ENCODE measurements at regions not wholly inside any gene's neighbourhood (a gene's known extent, or its start where the extent isn't known, plus 50 kb on each side); places are given as distances from the start of the nearest gene placed in this dataset.
A peak's percentile ranks its signal among the peaks of the same experiment; 100 is the strongest.

DNA sequence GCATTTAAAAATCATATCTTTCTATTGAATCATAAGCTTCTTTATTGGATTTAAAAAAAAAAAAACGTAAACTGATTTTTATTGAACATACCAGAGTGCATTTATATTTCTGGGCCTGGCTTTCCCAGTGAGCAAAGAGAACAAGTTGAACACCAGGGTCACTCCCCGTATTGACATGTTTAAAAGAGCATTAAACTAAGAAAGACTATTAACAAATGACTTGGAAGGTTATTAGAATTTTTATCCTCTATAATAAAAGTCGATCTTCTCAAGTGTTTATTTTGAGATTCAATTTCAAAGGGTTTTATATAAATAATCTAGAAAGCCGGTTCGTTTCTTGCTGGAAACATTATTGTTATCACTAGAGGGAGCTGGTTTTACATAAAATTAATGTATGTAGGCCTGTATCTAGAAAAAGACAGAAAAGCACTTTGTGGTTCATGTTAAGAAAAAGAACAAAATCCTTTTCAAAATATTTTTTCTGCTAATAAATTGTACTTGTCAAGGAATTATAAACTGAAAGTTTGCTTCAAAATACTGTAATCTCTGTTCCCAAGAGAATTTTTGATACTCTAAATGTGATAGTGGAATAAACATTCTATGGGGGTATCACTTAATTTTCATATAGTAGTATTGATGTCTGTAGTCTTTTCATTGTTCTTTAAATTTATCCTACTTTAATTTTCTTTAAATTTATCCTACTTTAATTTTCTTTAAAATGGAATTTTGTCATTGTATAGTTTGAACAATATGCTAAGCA, 321.8 kb upstream of the MME start:
- DNase-seq = peak; percentile 51

DNA sequence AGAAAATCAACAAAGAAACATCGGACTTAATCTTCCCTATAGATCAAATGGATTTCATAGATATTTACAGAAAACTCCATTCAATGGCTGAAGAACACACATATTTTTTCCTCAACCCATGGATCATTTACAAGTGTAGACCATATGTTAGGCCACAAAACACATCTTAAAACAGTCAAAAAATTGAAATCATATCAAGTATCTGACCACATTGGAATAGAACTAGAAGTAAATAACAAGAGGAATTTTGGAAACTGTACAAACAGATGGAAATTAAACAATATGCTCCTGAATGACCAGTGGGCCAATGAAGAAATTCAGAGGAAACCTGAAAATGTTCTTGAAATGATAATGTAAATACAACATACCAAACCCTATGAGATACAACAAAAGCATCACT, 323.1 kb upstream of the GPR149 start:
- DNase-seq = no peak

DNA sequence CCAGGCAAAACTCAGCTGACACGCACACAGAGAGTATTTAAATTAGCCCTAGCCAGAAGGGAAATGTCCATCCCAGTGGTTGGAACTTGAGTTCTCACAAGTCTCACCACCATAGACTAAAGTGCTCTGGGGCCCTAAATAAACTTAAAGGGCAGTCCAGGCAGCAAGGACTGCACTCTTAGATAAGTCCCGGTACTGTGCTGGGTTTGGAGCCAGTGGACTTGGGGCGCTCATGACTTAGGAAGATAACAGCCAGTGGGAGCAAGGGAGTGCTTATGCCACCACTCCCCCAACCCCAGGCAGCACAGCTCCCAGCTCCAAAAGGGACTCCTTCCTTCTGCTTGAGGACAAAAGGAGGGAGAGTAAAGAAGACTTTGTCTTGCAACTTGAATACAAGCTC, 319.5 kb upstream of the GPR149 start:
- no peak for DNase-seq

DNA sequence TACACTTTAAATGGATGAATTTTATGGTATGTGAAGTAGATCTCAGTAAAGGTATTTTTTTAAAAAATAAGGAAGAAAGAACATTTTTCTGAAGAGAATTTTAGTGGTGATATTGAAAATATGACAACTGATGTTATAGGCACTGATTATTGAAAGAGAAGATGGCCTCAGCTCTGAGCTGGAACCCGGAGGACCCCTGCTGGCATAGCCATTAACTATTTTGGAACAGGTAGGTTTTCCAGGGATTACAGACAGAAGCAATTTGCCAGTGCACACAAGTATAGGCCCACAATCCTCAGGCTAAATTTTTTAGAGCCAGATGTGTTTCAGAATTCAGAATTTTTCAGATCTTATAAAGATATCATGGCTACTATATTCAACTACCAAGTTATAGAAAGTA, 315.9 kb upstream of the GPR149 start:
- no peak for DNase-seq

DNA sequence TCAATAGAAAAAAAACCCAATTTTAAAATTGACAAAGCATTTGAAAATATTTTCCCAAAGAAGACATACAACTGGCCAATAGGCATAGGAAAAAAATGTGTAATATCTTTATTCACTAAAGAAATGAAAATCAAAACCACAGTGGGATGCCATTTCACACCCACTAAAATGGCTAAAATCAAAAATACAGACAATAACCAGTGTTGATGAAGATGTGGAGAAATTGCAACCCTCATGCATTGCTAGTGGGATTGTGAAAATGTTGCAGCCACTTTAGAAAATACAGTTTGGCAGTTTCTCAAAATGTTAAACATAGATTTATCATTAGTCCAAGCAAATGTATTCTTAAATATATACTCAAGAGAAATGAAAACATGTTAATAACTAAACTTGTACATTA, 315.1 kb upstream of the GPR149 start:
- DNase-seq = no peak

DNA sequence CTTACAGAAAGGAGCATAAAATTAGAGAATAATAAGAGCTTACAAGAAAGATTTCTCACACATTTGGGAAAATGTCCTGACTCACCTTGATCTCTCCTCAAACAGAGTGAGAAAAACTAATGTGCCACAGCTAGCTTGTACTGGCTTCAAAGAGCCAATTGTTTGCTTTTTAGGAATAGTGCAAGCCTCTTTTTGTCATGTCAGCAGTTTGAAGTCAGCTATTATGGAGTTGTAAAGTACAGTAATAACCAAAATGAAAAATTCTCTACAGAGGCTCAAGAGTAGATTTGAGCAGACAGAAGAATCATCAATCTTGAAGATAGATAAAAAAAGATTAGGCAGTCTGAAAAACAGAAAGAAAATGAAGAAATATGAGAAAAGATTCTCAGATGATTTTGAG, 313.4 kb upstream of the GPR149 start:
- DNase-seq = no peak

DNA sequence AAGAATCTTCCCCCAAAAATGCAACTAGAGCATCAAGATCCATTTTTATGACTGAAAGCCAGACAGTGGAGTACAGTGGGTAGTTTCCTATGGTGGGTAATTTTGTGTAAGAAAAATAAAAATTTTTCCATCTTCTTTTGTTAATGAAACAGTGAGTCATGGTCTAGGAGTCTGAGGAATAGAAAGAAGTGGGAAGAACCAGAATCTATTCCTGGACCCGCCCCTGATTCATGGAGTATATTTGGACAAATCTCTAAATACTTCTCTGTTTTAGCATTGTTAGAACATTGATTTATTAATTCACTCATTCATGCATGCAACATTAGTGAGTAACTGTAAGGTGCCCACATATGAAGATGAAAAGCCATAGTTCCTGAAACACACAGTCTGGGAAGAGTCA, 304.5 kb upstream of the GPR149 start:
- DNase-seq = no peak

DNA sequence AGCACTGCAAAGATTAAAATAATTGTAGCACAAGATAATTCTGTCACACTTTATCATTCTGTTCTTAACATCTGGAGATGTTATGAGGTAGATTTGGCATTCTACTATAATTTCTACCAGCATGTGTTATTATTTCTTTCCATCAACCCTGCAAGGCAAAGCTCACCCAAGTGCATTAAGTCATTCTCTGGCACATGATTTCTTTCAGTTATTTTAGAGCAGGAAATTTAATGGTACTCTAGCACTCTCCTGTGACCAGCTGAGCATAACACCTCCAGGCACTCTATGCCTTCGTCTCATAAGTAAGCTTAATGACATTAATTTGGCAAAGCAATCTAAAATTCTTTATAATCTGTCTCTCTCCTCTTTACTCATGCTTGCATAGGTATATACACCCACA, 300.2 kb upstream of the GPR149 start:
- peak; percentile 4 for DNase-seq

DNA sequence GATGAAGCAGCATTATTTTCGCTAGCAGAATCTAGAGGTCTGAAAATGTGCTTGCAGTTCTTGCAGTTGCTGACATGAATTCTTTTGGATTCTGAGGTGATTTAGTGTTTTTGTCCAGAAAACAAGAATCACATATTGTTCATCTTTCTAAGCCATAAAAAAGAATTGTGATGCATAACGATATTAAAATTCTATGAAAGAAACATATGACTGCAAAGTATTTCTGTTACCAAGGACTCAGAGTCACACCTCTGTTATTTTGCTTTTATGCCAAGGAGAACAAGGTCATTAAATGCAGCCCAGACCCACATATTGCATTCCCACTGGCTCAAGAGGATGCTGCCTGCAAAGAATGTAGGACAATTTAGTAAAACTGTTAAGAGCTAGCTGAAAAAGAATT, 299.8 kb upstream of the GPR149 start:
- DNase-seq = no peak

DNA sequence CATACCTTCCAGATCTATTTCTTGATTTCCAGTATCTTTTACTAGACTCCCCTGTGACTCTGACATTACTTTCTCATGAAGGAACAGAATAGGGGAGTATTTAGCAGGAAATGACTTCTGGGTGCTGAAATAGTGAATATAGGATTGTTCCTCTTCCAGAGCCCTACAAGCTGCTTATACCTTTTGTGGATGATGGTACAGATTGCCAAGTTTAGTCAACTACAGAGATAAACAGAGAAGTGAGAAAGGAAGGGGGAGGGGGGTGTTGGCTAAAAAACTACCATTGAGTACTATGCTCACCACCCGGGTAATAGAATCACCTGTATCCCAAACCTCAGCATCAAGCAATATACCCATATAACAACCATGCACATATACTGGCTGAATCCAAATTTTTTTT, 298.3 kb upstream of the GPR149 start:
- no peak for DNase-seq

DNA sequence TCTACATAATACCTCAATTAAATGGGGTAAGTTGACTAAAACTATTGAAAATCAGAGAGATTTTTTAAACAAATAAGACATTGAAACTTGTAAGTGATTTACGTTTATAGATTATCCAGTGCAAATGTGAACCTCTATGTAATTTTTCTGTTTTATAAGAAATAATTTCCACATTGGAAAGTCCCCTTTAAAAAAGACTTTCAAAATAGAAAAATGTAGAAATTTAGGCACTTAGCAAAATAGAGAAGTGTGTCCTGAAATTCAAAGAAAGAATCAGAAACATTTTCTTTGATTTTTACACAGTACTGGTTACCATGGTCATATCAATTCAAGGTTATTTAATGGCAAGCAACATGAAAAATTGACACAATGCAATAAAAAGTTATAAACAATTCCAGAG, 290.9 kb upstream of the GPR149 start:
- no peak for DNase-seq

DNA sequence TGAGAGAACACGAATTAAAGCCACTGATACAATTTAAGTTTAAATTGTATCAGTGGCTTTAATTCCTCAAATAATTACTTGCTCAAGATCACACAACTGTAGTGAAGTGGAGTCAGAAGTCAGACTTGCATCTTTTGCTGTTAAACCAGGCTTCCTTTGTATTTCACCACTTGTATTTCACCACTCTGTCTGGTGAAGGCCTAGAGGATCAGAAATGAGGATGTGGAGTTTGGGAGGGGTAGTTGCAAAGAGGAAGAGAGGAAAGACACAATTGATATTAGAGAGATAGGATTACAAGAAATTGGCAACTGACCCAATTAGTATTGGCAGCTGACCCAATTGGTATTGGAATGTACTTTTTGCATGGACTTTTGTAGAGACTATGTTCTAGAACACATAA, 288.1 kb upstream of the GPR149 start:
- DNase-seq = no peak

DNA sequence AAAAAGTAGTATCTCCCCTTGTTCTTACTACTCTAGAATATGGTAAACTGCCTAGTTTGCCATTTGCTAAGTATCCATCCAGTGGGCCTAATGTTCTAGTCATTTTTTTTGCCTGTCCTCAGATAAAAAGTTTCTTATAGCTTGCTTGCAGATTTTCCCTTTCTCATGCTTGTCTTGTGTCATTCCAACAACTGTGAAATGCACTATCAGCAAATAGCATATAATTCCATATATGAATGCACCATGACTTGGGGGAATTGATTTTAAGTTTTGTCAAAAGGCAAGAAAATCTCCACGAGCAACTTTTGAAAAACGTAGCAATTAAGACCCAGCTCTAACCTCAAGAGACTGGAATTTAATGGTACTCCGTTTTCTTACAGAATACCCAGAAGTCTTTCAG, 286.2 kb upstream of the GPR149 start:
- no peak for DNase-seq

DNA sequence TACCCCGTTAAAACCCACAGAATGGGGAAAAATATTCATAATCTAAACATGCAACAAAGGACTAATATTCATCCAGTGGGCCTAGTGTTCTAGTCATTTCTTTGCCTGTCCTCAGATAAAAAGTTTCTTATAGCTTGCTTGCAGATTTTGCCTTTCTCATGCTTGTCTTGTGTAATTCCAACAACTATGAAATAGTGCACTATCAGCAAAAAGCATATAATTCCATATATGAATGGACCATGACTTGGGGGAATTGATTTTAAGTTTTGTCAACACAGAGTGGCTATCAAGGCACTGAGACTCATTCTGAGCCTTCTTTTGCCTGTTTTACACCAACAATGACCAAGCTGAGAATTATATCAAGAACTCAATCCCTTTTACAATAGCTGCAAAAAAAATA, 278.6 kb upstream of the GPR149 start:
- no peak for DNase-seq

DNA sequence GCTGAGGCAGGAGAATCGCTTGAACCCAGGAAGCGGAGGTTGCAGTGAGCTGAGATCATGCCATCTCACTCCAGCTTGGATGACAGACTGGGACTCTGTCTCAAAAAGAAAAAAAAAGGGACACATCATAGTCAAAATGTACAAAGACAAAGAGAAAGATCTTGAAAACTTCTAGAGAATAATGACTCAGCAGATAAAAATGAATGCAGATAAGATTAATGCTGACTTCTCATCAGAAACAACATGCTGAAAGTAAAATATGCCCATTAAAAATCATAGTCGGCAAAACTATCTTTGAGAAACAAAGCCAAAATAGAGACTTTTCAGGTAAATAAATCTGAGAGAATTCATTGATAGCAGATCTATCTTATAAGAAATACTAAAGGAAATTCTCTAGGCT, 271.1 kb upstream of the GPR149 start:
- DNase-seq = no peak

DNA sequence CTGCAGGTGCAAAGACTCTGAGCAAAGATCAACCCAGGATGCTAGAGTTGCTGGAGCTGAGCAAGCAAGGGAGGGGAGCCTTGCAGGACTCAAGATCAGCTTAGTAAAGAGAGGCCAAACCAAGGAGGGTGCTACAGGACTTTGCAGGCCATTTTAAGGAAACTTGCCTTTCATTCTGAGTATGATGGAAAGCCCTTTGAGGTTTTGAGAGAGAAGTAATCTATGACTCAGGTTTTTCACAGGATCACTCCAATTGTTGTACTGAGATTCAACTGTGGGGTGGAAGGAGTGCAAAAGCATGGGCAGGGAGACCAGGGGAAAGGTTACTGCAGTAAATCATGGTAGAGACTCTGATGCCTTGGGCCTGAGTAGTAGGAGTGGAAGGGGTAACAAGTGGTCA, 260.4 kb upstream of the GPR149 start:
- DNase-seq = no peak

DNA sequence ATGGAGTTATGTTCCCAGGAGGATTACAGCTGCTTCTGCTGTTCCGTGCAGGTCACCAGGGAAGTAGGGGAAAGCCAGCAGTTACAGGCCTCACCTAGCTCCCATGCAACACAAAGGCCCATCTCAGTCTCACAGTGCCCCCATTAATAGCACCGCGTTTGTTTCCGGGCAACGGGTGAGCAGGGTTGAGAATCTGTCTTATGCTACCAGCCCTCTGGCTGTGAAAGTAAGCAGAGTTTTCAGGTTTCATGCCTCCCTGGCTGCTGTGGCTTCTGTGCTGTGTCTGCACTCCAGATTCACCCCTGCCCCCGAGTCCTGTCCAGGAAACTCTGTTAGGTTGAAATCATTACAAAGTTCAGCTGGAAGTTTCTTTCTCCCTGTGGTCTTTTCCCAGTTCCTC, 254.4 kb upstream of the GPR149 start:
- DNase-seq = no peak

DNA sequence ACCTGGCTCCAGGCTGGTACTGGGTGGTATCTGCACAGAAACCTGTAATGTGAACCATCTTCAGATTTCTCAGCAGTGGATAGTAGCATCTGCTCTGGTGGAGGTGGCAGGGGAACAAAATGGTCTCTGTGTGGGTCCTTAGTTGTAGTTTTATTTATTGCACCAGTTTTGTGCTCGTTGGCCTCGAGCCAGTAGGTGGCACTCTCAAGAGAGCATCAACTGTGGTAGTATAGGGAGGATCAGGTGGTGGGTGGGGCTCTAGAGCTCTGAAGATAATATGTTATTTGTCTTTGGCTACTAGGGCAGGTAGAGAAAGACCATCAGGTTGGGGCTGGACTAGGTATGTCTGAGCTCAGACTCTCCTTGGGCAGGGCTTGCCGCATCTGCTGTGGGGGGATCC, 254.0 kb upstream of the GPR149 start:
- DNase-seq = no peak

DNA sequence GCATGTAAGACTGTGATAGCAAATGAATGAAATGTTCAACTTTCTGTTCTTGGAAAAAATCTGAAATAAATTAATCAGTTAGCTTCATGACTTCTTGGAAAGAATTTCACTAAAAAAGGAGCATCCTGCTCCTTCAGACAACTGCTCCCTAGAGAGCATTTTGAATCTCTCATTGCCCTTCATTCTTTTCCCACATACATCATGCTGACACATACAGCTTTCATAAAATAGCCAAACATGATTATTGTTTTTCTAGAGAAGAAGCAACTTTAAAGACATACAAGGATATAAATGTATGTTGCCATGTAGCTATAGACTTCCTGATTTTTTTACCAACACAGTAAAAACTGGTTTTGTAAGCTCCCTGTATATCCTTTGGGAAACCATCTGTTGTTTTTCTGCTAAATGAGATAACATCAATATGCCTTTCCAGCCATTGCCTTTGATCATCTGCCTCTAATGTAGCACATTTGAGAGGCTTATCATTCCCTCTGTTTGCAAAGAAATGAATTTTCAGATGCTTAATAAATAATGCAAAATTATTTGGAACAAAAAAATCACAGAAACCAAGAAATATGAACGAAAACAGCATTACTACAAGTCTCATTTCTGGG, 248.2 kb upstream of the GPR149 start:
- no peak for DNase-seq

DNA sequence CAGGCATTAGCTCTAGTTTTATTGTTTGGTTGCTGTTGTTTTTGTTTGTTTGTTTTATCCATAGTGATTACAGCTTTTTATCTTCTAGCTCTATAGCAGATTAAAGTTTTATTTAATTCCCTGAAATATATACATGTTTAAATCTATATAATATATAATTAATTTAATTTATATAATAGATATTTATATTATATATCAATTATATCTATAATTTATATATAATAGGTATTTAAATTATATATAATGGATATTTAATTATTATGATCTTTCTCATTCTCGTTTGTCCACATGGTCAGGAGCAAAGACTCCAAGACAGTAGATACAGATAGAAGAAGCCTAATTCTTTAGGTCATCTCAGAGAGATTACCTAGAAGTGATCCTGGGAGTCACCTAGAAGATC, 238.8 kb upstream of the GPR149 start:
- DNase-seq = no peak

DNA sequence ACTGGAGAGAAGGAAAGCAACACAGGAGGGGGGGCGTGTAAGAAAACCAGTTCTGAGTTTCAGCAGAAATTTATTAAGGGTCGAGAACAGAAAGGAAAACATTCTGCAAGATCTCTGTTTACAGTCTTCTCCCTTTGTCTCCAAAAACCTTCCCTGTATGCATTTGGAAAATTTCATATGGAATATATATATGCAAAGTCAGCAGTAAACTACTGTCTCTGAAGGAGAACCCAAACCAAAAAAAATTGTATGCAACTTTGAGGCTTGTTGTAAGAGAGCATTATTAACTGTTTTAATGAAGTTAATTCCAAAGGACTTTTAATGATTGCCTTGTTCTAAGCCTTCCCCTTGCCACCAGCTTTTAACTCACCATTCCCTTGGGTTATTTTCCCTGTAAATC, 238.2 kb upstream of the GPR149 start:
- no peak for DNase-seq

DNA sequence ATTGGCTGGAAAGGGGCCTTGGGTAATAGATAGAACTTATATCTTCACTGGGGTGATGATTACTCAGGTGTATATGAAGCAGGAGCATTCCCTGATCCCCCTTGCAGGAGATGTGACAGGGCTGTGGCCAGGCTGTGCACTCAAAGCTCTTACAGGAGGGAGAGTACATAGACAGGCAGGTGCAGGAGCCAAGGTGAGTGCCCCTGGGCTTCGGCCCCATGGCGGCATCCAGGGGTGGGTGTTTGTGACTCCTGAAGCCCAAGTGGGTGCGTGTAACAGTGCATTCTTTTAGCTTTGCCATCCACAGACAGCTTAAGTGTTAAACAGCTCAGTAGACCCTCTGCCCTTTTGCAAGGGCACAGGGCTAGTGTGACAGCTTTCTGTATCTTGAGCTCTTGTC, 236.6 kb upstream of the GPR149 start:
- DNase-seq = no peak

DNA sequence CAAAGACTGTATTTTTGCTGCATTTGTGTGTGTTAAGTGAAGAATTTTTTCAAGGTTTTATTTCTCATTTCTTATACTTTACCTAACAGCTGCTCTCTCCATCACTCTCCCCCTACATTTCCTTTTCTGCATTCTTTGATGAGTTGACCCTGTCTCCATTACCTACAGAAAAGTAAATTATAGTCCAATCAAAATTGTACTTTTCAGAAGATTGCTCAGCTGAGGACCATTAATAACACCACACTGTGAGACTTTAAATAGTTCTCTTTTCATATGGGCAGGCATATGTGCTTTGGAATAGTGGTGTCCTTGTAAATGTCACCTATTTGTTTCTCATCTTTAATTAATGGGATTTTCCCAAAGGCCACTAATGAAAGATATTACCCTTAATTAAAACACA, 234.7 kb upstream of the GPR149 start:
- no peak for DNase-seq

DNA sequence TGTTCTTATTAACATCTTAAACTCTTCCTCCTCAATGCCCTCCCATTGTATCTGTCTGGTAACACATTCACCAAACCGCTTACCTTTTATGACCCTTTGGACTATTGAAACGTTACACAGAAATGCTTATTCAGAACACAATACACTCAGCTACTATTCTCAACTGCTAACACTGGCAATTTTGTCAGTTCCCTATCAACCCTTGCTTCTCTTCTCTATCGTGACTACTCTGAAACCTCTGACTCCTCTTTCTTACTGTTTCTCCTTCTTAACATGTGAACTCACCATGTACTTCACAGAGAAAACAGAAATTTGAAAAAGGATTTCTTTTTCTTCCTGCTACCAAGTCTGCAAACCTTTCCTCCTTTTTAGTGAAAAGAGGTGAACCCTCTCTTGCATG, 232.9 kb upstream of the GPR149 start:
- DNase-seq = no peak

DNA sequence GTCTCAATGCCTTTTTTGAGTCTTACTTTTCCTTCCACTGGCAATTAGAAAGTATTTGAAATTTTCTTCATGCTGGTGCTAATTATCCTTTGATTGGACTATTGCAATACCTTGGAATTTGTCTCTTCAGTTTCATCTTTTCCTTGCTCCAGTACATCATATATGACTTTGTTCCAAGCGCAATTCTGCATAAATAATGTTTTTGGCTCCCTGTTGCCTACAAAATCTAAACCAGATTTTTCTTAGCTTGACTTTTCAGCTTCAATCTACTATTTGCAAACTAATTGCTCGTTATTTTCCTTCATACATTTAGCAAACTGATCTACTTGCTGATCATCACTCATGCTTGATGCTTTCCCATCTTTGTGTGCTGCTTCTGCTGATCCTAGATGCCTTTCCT, 230.8 kb upstream of the GPR149 start:
- no peak for DNase-seq
